Thoracic aorta (tissue), 2 donors: ENCODE measurements at regions not wholly inside any gene's neighbourhood (a gene's known extent, or its start where the extent isn't known, plus 50 kb on each side); places are given as distances from the start of the nearest gene placed in this dataset.

ENCODE experiments used
- ATAC-seq: fragments of 150-250 bp; one replicate; pipeline ENCODE4 v1.8.0; 2017; ENCODE audit warnings: low read depth; ENCODE audit not compliant: insufficient number of reproducible peaks, low FRiP score
- DNase-seq: peaks from one replicate; pipeline ENCODE4 v3.0.0-alpha.2; 2020; ENCODE audit warnings: low spot score
- H3K27ac ChIP-seq, 2 donors: fragments of 200-600 bp; sonication (generic); 1 replicate in 1 of 2; 2 replicates in 1 of 2; pipeline ENCODE4 v1.5.1; 2016; ENCODE audit warnings: mild to moderate bottlenecking in 2 of 2, moderate library complexity in 2 of 2
- H3K27me3 ChIP-seq: fragments of 200-600 bp; sonication (generic); replicated peaks from 2 replicates; pipeline ENCODE4 v1.6.0; 2016; ENCODE audit warnings: mild to moderate bottlenecking; ENCODE audit not compliant: insufficient read depth
- H3K36me3 ChIP-seq: fragments of 200-600 bp; sonication (generic); one replicate; pipeline ENCODE4 v1.5.1; 2016
- H3K4me1 ChIP-seq, 2 donors: fragments of 200-600 bp; sonication (generic); 1 replicate in 1 of 2; 2 replicates in 1 of 2; pipeline versions ENCODE4 v1.5.1 to v1.6.0; 2016; ENCODE audit warnings: low read depth in 2 of 2, mild to moderate bottlenecking in 1 of 2; ENCODE audit not compliant: control insufficient read depth in 1 of 2
- H3K4me3 ChIP-seq: fragments of 200-600 bp; sonication (generic); 2 replicates; pipeline ENCODE4 v1.5.1; 2016; ENCODE audit warnings: mild to moderate bottlenecking
- H3K9me3 ChIP-seq: fragments of 200-600 bp; sonication (generic); 2 replicates; pipeline ENCODE4 v1.5.1; 2016
- TF ChIP-seq, protein P1 (sequence below): fragments of 200-600 bp; sonication (generic); IDR thresholded peaks from one replicate; pipeline ENCODE4 v1.5.1; 2019; ENCODE audit warnings: antibody characterized with exemption

DNA sequence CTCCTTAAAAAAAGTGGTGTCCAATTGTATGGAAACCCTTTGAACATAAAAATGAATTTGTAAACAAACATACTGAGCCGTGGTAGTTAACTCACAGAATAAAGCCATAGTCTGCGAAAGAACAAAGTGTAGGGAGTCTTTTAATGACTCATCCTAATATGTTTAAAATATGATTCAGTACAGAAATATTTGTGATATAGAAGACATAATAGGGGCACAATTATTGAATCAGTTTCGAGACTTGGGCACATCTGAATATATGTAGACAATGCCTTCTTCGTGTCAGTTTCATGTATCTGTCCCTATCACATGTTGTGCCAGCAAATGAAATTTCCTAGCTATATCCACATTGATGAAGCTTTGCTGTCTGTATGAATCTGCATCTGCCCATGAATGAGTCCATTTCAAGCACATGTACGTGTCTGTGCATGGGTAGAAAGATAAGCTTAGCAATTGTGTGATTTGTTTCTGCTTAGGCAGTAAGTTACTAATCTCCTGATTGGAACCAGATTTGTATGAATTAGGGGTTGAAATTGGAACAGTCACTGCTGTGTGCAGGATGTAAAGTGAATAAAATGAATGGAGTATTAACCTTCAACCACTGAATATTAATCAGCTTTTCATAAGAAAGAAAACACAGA is 112.5 kb upstream of the SOX9 start:
- ATAC-seq (no peak), DNase-seq (no peak)
- H3K4me3 ChIP-seq = no peak overlapping the region
- no peaks in the 10 kb centered on the region for H3K4me1 ChIP-seq
- H3K36me3 ChIP-seq = no peaks in the 10 kb centered on the region
- no peaks in the 10 kb centered on the region for H3K9me3 ChIP-seq
- TF ChIP-seq, protein P1, sequence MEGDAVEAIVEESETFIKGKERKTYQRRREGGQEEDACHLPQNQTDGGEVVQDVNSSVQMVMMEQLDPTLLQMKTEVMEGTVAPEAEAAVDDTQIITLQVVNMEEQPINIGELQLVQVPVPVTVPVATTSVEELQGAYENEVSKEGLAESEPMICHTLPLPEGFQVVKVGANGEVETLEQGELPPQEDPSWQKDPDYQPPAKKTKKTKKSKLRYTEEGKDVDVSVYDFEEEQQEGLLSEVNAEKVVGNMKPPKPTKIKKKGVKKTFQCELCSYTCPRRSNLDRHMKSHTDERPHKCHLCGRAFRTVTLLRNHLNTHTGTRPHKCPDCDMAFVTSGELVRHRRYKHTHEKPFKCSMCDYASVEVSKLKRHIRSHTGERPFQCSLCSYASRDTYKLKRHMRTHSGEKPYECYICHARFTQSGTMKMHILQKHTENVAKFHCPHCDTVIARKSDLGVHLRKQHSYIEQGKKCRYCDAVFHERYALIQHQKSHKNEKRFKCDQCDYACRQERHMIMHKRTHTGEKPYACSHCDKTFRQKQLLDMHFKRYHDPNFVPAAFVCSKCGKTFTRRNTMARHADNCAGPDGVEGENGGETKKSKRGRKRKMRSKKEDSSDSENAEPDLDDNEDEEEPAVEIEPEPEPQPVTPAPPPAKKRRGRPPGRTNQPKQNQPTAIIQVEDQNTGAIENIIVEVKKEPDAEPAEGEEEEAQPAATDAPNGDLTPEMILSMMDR = no peak
- no peaks in the 10 kb centered on the region for H3K27me3 ChIP-seq
- no peak overlapping the region for H3K27ac ChIP-seq

DNA sequence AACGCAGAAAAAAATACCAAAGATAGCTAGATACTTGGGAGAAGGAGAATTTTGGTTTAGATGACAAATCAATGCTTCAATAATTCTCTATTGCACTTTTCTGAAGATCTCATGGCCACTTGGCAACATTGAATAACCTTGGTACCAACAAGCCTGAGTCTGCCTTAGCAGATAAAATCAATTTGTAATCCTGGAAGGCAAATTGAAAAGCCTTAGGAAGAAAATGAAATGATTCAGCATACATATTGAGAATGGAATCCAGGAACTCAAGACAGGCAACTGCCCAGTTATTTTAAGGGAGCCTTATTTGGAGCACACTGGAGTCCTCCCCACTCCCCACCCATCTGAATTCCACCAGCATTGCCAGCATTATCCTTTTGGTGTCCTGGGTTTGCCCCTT is 109.3 kb upstream of the SOX9 start:
- Histone ChIP-seq H3K27me3 (no peaks in the 10 kb centered on the region), H3K27ac (no peak overlapping the region), H3K4me3 (no peak overlapping the region), H3K4me1 (no peaks in the 10 kb centered on the region), H3K36me3 (no peaks in the 10 kb centered on the region), H3K9me3 (no peaks in the 10 kb centered on the region)
- TF ChIP-seq, protein P1 = no peak
- ATAC-seq (no peak), DNase-seq (no peak)

- Histone ChIP-seq H3K36me3 (no peaks in the 10 kb centered on the region), H3K27ac (no peak overlapping the region), H3K4me1 (no peaks in the 10 kb centered on the region), H3K27me3 (no peaks in the 10 kb centered on the region), H3K9me3 (no peaks in the 10 kb centered on the region), H3K4me3 (no peak overlapping the region)
- TF ChIP-seq, protein P1 = no peak
- ATAC-seq (no peak), DNase-seq (no peak)
Measured at GRCh38 chr17:72021417-72022041, 99.3 kb upstream of the SOX9 start.

DNA sequence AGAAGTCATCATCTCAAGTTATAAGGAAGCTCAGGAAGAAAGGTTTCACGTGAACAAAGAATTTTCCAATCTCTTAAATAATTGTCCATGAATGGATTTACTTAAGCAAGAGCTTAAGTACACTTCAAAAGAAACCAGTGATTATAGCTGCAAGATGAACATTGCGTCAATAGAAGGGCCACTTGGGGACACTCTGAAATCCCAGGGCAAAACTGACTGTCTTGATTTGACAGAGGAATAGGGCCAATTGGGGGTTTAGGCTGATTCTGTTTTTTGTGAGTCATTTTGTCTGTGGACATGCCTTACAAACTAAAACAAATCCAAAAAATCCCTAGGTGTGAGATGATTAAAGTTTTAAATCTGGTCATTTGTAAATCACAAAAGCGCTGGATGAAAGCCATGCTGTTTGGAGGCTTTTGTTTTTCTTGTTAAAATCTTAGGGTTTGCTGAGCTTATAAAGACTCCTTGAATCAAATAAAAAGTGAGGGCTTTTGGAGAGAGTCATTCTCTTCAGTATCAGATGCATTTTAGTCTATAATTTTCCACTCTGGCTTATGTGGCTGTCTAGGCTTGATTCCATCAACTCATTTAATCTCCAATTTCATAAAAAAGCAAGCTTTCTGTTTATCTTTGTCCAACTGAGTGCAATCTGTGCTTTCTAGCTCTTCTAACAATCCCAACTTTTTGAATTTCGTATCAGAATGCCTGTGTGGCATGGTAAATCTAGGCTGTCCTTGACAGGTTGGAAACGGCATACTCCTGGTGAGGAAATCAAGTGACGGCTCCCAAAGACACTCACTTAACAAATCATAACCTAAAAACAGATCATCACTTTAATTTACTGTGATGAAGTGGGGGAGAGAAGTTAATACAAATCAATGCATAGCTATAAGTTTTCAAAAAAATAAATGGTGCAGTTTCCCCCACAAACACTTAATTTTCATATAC is 98.2 kb upstream of the SOX9 start:
- Histone ChIP-seq H3K27me3 (no peaks in the 10 kb centered on the region), H3K4me3 (no peak overlapping the region), H3K27ac (no peak overlapping the region), H3K9me3 (no peaks in the 10 kb centered on the region), H3K4me1 (no peaks in the 10 kb centered on the region), H3K36me3 (no peaks in the 10 kb centered on the region)
- TF ChIP-seq, protein P1 = no peak
- DNase-seq (no peak), ATAC-seq (no peak)

DNA sequence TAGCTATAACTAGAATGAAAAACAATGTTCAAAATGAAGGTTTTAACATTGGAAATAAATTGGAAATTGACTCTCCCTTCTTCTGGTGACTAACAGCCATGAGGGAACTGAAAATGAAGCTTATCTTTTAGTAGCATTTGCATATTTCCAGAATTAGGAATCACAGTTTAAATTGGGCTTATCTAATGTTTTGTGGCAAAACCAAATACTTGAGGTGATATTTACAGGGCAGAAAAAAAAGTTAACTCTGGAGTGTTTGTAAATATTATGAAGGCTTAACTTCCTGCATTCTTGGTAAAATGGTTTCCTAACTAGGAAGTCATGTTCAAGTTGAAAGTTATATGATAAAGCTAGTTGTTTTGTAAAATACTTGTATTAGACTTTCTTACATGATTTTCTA is 96.4 kb upstream of the SOX9 start:
- no peak for DNase-seq
- Histone ChIP-seq H3K27me3 (no peaks in the 10 kb centered on the region), H3K27ac (no peak overlapping the region), H3K36me3 (no peaks in the 10 kb centered on the region), H3K9me3 (no peaks in the 10 kb centered on the region), H3K4me1 (no peaks in the 10 kb centered on the region), H3K4me3 (no peak overlapping the region)
- TF ChIP-seq, protein P1 = no peak
- ATAC-seq = no peak
